GM08714 (cell line): ENCODE measurements at regions not wholly inside any gene's neighbourhood (a gene's known extent, or its start where the extent isn't known, plus 50 kb on each side); places are given as distances from the start of the nearest gene placed in this dataset.
"Not testable (repeated sequence)": the region's sequence is repeated elsewhere in the genome, so short reads cannot be mapped to it uniquely, and the experiment has no call there.

Experiments used
- H3K4me3 ChIP-seq: fragments of 200-500 bp; sonication (Bioruptor generic); 2 replicates; pipeline ENCODE4 v1.5.1; 2014; ENCODE audit warnings: mild to moderate bottlenecking, low read length, inconsistent platforms
- ZNF274 ChIP-seq: IDR thresholded peaks from 2 replicates; pipeline ENCODE4 v1.6.1; 2012; ENCODE audit warnings: mild to moderate bottlenecking, low read depth, low read length

- TF ChIP-seq ZNF274 = no peak
- H3K4me3 ChIP-seq = no peak overlapping the region
These were observed 460.5 kb downstream of the TMEM121 start for GRCh38 chr14:105986894-105987284.

GRCh38 chr14:105987563-105987962 lies 461.2 kb downstream of the TMEM121 start:
- H3K4me3 ChIP-seq = no peak overlapping the region
- no peak for TF ChIP-seq ZNF274

- no peak for TF ChIP-seq ZNF274
These were observed 463.4 kb downstream of the TMEM121 start for GRCh38 chr14:105989566-105990302.

GRCh38 chr14:105991677-105992076 lies 465.3 kb downstream of the TMEM121 start:
- not testable (repeated sequence) for H3K4me3 ChIP-seq

More at GRCh38 chr14:105989566-105990302, 463.4 kb downstream of the TMEM121 start:
- H3K4me3 ChIP-seq = no peak overlapping the region

- no peak for TF ChIP-seq ZNF274
- no peak overlapping the region for H3K4me3 ChIP-seq
These were observed 467.4 kb downstream of the TMEM121 start for GRCh38 chr14:105993814-105994213.

GRCh38 chr14:105995011-105995710 lies 468.8 kb downstream of the TMEM121 start:
- not testable (repeated sequence) for H3K4me3 ChIP-seq

- peak overlapping the region; percentile 22; the same call in 1 of the 2 replicates for H3K4me3 ChIP-seq
These were observed 472.2 kb downstream of the TMEM121 start for GRCh38 chr14:105998597-105998996.

- H3K4me3 ChIP-seq = no peak overlapping the region
- no peak for TF ChIP-seq ZNF274
These were observed 473.1 kb downstream of the TMEM121 start for GRCh38 chr14:105999361-106000028.

GRCh38 chr14:106000029-106000511 lies 473.7 kb downstream of the TMEM121 start:
- H3K4me3 ChIP-seq = not testable (repeated sequence)

- H3K4me3 ChIP-seq = not testable (repeated sequence)
These were observed 474.9 kb downstream of the TMEM121 start for GRCh38 chr14:106001277-106001676.

- no peak overlapping the region for H3K4me3 ChIP-seq
- TF ChIP-seq ZNF274 = no peak
These were observed 477.0 kb downstream of the TMEM121 start for GRCh38 chr14:106003351-106003750.

- H3K4me3 ChIP-seq = peak overlapping the region; percentile 55; the same call in 1 of the 2 replicates
These were observed 478.8 kb downstream of the TMEM121 start for GRCh38 chr14:106004937-106005795.

GRCh38 chr14:106006043-106006442 lies 479.7 kb downstream of the TMEM121 start:
- H3K4me3 ChIP-seq = not testable (repeated sequence)

GRCh38 chr14:106006716-106007115 lies 480.3 kb downstream of the TMEM121 start:
- not testable (repeated sequence) for H3K4me3 ChIP-seq
